ENCODE measurements at regions not wholly inside any gene's neighbourhood (a gene's known extent, or its start where the extent isn't known, plus 50 kb on each side); places are given as distances from the start of the nearest gene placed in this dataset.

DNA sequence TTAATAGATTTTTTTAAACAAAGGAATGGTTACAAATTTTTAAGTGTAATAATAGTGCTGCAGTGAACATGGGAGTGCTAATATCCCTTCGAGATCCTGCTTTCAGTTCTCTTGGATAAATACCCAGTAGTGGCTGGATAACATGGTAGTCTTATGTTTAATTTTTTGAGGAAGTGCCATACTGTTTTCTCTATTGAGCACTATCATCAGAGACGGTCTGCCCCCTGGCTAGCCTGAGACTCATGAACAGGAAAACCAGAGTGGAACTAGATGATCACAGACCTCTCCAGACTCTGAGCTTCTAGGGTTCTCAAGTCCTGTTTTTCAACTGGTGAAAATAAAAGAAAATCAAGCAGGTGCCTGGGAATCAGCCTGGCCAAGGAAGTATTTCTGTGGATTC is 97.3 kb upstream of the MARK1 start:
- TF ChIP-seq, protein P1, sequence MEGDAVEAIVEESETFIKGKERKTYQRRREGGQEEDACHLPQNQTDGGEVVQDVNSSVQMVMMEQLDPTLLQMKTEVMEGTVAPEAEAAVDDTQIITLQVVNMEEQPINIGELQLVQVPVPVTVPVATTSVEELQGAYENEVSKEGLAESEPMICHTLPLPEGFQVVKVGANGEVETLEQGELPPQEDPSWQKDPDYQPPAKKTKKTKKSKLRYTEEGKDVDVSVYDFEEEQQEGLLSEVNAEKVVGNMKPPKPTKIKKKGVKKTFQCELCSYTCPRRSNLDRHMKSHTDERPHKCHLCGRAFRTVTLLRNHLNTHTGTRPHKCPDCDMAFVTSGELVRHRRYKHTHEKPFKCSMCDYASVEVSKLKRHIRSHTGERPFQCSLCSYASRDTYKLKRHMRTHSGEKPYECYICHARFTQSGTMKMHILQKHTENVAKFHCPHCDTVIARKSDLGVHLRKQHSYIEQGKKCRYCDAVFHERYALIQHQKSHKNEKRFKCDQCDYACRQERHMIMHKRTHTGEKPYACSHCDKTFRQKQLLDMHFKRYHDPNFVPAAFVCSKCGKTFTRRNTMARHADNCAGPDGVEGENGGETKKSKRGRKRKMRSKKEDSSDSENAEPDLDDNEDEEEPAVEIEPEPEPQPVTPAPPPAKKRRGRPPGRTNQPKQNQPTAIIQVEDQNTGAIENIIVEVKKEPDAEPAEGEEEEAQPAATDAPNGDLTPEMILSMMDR (IDR thresholded peaks at IDR 0.05): no peak
- TF ChIP-seq, protein P2, sequence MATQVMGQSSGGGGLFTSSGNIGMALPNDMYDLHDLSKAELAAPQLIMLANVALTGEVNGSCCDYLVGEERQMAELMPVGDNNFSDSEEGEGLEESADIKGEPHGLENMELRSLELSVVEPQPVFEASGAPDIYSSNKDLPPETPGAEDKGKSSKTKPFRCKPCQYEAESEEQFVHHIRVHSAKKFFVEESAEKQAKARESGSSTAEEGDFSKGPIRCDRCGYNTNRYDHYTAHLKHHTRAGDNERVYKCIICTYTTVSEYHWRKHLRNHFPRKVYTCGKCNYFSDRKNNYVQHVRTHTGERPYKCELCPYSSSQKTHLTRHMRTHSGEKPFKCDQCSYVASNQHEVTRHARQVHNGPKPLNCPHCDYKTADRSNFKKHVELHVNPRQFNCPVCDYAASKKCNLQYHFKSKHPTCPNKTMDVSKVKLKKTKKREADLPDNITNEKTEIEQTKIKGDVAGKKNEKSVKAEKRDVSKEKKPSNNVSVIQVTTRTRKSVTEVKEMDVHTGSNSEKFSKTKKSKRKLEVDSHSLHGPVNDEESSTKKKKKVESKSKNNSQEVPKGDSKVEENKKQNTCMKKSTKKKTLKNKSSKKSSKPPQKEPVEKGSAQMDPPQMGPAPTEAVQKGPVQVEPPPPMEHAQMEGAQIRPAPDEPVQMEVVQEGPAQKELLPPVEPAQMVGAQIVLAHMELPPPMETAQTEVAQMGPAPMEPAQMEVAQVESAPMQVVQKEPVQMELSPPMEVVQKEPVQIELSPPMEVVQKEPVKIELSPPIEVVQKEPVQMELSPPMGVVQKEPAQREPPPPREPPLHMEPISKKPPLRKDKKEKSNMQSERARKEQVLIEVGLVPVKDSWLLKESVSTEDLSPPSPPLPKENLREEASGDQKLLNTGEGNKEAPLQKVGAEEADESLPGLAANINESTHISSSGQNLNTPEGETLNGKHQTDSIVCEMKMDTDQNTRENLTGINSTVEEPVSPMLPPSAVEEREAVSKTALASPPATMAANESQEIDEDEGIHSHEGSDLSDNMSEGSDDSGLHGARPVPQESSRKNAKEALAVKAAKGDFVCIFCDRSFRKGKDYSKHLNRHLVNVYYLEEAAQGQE (IDR thresholded peaks at IDR 0.05; ENCODE audit: insufficient read depth in 1 of 2, low read depth in 2 of 2, low read length in 1 of 2): no peak
- TF ChIP-seq POLR2AphosphoS5 (IDR thresholded peaks at IDR 0.05; ENCODE audit: low read depth, low read length) (no peak), TCF7L2 (IDR thresholded peaks at IDR 0.05; ENCODE audit: low read depth, low read length) (no peak)
